Activated naive CD8-positive, alpha-beta T cell treated with anti-CD3 and anti-CD28 coated beads, Interleukin-2, amount 10 ng/mL, durations not matched to agents 7 days and 5 days (primary cell): ENCODE measurements at regions not wholly inside any gene's neighbourhood (a gene's known extent, or its start where the extent isn't known, plus 50 kb on each side); places are given as distances from the start of the nearest gene placed in this dataset.

Source experiments
- ATAC-seq: fragments of 150-1000 bp; cut with Tn5 transposase; one replicate; pipeline ENCODE4 v1.10.0; 2021; ENCODE audit warnings: low read depth, moderate library complexity
- POLR2A ChIA-PET: fragments of 350-600 bp; sonication (Branson Sonifier 250); formaldehyde crosslinking; loops from one replicate; lab custom pipeline; 2021; ENCODE audit warnings: antibody characterized with exemption; lab: Charles Lee
- DNase-seq: peaks from one replicate; pipeline ENCODE4 v3.0.0; 2021
- H3K27ac Mint-ChIP-seq: one replicate; pipeline ENCODE4 v1.8.0; 2022; ENCODE audit warnings: mild to moderate bottlenecking, mixed read lengths
- H3K27me3 Mint-ChIP-seq: one replicate; pipeline ENCODE4 v1.8.0; 2022; ENCODE audit warnings: mild to moderate bottlenecking, moderate library complexity, mixed read lengths
- H3K36me3 Mint-ChIP-seq: one replicate; pipeline ENCODE4 v1.8.0; 2021; ENCODE audit warnings: mild to moderate bottlenecking, mixed read lengths
- H3K4me1 Mint-ChIP-seq: one replicate; pipeline ENCODE4 v1.8.0; 2021; ENCODE audit warnings: mixed read lengths
- H3K4me3 Mint-ChIP-seq: one replicate; pipeline ENCODE4 v1.8.0; 2022; ENCODE audit warnings: mild to moderate bottlenecking, moderate library complexity, mixed read lengths
- H3K9me3 Mint-ChIP-seq: one replicate; pipeline ENCODE4 v1.8.0; 2021; ENCODE audit warnings: mixed read lengths

DNA sequence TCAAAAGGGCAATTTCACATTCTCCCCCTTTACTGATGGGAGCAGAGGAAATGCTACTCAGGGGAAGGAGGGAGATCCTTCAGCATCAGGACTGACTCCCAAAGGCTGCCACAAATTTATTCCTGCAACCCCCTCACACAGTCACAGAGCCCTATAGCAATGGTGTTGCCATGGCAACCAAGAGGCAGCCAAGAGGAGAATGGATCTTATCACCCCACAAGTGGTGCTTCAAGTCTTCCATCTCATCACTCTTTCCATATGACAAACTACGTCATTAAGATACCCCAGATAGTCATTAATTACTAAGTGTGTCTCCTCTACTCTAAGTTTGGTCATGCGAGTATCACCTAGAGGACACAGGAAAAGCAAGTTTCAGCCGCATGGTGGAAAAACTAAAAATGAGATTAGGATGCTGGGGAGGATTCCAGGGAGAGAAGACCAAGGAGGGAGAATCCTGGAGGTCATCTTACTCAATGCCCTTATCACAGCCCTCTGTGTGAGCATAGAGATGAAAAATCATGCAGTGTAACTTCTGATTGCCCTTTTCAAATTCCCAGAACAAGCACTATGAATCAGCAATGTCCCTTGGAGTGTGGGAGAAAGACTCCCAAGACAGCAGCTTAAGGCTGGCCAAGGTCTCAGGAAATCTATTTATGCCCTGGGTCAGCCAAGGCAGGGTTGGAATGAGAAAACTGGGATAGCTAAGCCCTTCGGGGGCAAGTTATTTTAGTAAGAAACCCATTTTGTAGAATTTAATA, 885.7 kb upstream of the KLHL29 start:
- Mint-ChIP-seq H3K27ac (no peak overlapping the region), H3K9me3 (peaks cover 9% of the 10 kb centered on the region), H3K27me3 (no peaks in the 10 kb centered on the region), H3K36me3 (no peaks in the 10 kb centered on the region), H3K4me3 (no peak overlapping the region), H3K4me1 (no peaks in the 10 kb centered on the region)
- ATAC-seq (no peak), DNase-seq (no peak)
- POLR2A ChIA-PET: no interaction called here

DNA sequence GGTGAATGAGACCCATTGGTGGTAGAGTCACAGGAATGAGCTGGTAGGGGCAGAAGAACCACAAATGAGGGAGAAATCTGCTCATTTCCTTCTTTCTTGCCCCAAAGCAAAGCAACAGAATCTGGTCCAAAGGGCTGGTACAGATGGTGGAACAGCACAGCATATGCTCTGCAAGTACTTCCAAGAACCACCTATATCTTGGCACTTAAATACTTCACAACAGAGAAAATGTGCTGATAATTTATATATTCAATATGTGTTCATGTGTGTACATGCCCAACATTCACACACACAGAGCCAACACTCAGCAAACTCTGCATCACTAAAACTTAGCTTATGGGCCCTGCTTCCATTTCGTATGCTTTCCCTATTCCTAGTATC, 884.4 kb upstream of the KLHL29 start:
- Mint-ChIP-seq H3K4me1 (no peaks in the 10 kb centered on the region), H3K9me3 (peaks cover 9% of the 10 kb centered on the region), H3K4me3 (no peak overlapping the region), H3K27ac (no peak overlapping the region), H3K27me3 (no peaks in the 10 kb centered on the region), H3K36me3 (no peaks in the 10 kb centered on the region)
- no peak for DNase-seq
- ATAC-seq: no peak
- POLR2A ChIA-PET: no interaction called here

DNA sequence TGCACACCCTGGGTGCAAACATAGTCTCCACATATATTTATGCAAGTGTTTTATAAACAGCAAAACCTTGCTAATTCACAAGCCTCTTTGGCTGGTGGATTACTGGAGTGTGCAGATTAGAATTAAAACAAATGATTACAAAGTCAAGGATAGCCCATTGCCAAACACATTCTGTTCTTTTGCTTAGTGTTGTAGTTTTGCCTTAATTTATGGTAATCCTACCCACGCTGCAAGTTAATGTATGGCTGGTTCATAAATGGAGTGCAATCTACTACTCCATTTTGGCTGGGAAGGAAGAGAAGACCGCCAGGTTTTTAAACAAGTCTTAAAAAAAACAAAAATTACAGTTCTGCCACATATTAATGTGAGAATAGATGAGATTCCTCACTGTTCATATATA, 883.1 kb upstream of the KLHL29 start:
- Mint-ChIP-seq H3K9me3 (peaks cover 7% of the 10 kb centered on the region), H3K27ac (no peak overlapping the region), H3K4me1 (no peaks in the 10 kb centered on the region), H3K36me3 (no peaks in the 10 kb centered on the region), H3K4me3 (no peak overlapping the region), H3K27me3 (no peaks in the 10 kb centered on the region)
- no peak for ATAC-seq
- POLR2A ChIA-PET: no interaction called here
- DNase-seq: no peak

DNA sequence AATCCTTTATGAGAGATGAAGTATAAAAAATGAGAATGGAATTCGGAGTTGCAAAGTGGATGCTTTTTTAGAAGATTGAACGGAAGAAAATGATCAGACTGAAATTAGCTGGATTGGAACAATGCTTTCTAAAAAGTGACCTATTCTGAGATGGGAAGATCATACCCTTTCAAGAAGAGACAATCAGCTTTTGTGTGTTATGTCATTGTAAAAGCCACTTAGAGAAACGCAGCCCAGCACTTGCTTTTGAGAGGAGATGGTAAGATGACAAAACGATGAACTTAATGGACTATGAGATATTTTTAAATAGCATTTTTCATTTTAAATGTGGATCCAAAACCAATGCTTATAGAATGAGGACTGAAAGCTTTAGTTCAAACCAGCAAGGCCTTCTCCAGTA, 871.4 kb upstream of the KLHL29 start:
- H3K27ac Mint-ChIP-seq: no peak overlapping the region

DNA sequence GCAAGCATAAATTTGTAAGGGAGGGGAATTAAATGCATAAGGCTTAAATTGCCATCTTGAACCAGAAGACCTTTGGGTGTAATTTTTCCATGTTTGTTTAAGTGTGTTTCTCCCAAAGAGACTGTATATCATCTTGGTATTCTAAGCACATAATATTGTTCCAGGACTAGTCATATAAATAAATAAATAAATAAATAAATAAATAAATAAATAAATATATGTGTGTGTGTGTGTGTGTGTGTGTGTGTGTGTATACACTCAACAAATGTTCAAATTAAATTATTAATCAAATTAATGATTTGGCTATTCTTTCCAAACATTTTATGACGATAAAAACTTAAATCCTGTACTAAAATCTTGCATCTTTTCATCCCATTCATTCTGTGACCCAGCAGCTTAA, 867.8 kb upstream of the KLHL29 start:
- POLR2A ChIA-PET: no interaction called here
- no peak for DNase-seq

More for the DNA sequence above, 871.4 kb upstream of the KLHL29 start:
- Mint-ChIP-seq H3K36me3 (no peaks in the 10 kb centered on the region), H3K27me3 (no peaks in the 10 kb centered on the region), H3K4me3 (no peak overlapping the region), H3K4me1 (no peaks in the 10 kb centered on the region), H3K9me3 (peaks cover 3% of the 10 kb centered on the region)
- no peak for ATAC-seq
- POLR2A ChIA-PET: no interaction called here
- no peak for DNase-seq

DNA sequence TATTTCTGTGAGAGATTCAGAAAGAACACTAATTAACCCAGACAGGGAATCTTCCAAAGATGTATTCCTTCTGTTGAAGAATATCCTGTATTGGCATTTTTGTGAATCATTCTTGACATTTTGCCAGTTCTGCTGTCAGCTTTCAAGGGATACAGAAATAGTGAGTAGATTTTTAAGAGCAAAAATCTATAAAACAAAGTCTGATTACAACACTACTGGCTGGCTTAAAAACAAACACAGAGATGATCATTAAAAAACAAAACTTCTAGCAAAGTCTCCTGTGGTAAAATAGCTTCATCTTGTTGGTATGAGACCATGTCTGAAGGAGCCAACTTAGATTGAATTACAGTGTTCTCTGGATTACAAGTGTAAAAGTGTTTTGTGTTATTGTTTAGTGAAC, 866.3 kb upstream of the KLHL29 start:
- Mint-ChIP-seq H3K27me3 (no peaks in the 10 kb centered on the region), H3K4me1 (no peaks in the 10 kb centered on the region), H3K9me3 (peaks cover 2% of the 10 kb centered on the region), H3K4me3 (no peak overlapping the region), H3K36me3 (no peaks in the 10 kb centered on the region), H3K27ac (no peak overlapping the region)
- DNase-seq: no peak
- ATAC-seq: no peak
- POLR2A ChIA-PET: no interaction called here

More for the DNA sequence above, 867.8 kb upstream of the KLHL29 start:
- Mint-ChIP-seq H3K4me3 (no peak overlapping the region), H3K36me3 (no peaks in the 10 kb centered on the region), H3K9me3 (peaks cover 2% of the 10 kb centered on the region), H3K4me1 (no peaks in the 10 kb centered on the region), H3K27me3 (no peaks in the 10 kb centered on the region), H3K27ac (no peak overlapping the region)
- ATAC-seq: no peak

DNA sequence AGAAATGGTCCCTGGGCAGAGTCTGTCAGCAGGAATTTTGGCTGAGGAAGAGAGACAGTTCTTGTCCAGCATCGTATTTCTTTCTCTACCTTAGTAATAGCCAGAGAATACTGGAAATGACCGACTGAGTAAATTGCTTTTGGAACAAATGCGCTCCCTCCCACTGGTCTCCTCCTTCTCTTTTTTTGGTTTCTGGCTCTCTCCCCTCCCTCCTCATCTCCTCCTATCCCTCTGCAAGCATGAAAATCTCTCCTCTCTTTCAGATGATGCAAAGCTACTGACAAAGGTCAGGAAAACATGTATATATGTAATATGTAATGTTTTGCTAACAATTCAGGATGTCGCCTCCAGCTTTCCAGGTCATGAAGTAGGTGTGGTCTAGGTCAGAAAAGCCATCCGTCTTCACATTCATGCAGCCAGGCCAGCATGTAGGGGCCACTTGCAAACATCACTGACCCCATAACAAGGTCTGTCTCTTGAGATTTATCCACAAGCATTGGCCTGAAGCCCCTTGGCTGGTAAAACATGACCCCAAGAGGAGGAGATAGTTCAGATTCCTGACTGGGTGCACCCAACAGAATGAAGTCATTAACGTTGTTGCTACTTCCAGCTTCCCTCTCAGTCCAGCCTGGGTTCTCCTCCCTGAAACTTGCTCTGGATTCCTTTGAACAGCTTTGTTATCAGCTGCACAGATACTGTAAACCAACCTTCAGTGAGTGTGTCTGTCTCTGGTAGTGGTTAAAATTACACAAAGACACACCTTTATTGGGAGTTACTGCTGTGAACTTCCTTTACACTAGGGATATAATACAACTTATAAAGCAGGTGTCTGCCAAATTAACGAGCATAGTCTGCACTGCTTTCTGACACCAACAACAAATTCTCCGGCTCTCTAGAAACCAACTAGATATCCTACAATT, 864.4 kb upstream of the KLHL29 start:
- Mint-ChIP-seq H3K27me3 (no peaks in the 10 kb centered on the region), H3K36me3 (no peaks in the 10 kb centered on the region), H3K4me1 (no peaks in the 10 kb centered on the region), H3K4me3 (no peak overlapping the region), H3K27ac (no peak overlapping the region), H3K9me3 (peaks cover 4% of the 10 kb centered on the region)
- no peak for DNase-seq
- POLR2A ChIA-PET: no interaction called here
- ATAC-seq: no peak

DNA sequence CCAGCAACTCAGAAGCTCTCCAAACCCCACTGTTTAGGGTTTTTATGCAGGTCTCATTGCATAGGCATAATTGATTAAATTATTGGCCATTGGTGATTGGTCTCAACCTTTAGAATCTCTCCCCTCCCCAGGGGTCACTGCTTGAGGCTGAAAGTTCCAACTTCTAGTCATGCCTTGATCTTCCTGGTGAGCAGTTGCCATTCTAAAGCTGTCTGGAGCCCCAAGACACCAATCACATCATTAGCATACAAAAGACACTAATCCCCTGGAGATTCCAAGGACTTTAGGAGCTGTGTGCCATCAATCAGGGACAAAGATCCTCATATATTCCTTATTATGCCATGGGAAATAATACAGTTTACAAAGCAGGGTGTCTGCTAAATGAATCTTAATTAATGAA, 863.4 kb upstream of the KLHL29 start:
- Mint-ChIP-seq H3K4me1 (no peaks in the 10 kb centered on the region), H3K4me3 (no peak overlapping the region)

DNA sequence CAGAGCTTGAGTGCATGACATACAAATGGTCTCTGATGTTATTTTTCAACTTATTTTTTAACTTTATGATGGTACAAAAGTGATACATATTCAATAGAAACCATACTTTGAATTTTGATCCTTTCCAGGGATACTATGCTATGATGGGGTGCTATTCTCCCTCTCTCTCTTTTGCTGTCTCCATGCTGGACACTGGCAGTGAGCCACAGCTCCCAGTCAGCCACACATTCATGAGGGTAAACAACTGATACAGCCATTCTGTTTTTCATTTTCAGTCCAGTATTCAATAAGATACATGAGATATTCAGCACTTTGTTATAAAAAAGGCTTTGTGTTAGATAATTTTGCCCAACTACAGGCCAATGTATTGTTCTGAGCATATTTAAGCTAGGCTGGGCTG, 859.3 kb upstream of the KLHL29 start:
- Mint-ChIP-seq H3K27me3 (no peaks in the 10 kb centered on the region), H3K4me3 (no peak overlapping the region), H3K4me1 (no peaks in the 10 kb centered on the region), H3K9me3 (peaks cover 5% of the 10 kb centered on the region), H3K36me3 (no peaks in the 10 kb centered on the region), H3K27ac (no peak overlapping the region)
- no peak for DNase-seq
- POLR2A ChIA-PET: no interaction called here
- no peak for ATAC-seq

More for the DNA sequence above, 863.4 kb upstream of the KLHL29 start:
- Mint-ChIP-seq H3K36me3 (no peaks in the 10 kb centered on the region), H3K27me3 (no peaks in the 10 kb centered on the region), H3K27ac (no peak overlapping the region), H3K9me3 (peaks cover 4% of the 10 kb centered on the region)
- POLR2A ChIA-PET: no interaction called here
- DNase-seq (no peak), ATAC-seq (no peak)

DNA sequence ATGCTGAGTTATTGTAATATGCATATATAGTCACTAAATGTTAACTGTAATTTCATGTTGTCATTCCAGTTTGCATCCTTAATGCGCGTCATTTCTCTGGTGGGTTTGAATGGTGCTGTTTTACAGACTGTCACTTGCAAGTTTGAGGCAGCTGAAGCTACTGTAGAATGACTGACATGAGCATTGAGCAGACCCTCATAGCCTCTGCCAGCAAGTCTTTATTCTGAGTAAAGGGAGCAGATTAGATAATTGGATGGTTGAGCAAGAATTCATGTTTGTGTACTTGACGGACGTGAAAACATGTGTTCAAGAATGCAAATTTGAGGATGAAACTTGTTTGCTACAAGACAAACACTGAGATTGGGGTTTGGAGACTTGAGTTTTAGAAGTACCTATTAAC, 854.8 kb upstream of the KLHL29 start:
- ATAC-seq (no peak), DNase-seq (no peak)
- no peak overlapping the region for H3K4me3 Mint-ChIP-seq
- POLR2A ChIA-PET: no interaction called here
- no peaks in the 10 kb centered on the region for H3K4me1 Mint-ChIP-seq
- no peaks in the 10 kb centered on the region for H3K27me3 Mint-ChIP-seq
- no peaks in the 10 kb centered on the region for H3K36me3 Mint-ChIP-seq
- H3K9me3 Mint-ChIP-seq: peaks cover 4% of the 10 kb centered on the region
- H3K27ac Mint-ChIP-seq: no peak overlapping the region

DNA sequence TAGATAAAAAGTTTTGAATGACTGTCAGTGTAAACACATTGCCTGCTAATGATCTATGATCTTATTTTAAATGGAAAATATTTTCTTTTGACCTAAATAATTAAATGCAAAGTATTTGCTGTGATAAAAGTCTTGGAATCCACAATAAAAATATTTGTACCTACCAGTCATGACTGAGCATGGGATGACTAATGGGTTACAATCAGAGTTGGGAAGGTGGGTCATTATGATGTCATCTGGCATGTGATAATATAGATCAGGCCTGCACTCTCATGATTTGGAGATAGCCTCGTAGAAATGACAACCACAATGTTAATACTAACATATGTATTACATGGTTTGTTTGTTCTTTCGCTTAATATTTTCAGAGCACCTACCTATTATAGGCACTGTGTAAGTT, 848.8 kb upstream of the KLHL29 start:
- ATAC-seq: no peak
- POLR2A ChIA-PET: no interaction called here
- no peaks in the 10 kb centered on the region for H3K27me3 Mint-ChIP-seq

DNA sequence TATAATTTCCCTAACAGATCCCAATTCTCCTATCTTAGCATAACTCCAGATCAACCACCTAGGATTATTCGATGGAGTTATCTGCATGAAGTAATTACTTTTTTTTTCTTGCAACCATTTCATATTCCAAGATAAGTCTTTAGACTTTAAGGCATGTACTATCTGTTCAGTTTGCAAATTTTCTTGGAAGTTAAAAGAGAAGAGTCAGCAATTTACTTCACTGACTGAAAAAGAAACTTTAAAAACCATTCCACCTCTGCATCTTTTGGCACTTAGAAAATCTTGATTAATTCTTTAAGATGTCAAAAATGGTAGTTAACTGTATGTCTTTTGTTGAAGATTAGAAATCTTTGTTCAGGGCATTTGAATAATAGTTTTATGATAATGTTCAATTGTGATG, 830.5 kb upstream of the KLHL29 start:
- ATAC-seq (no peak), DNase-seq (no peak)
- peaks cover 2% of the 10 kb centered on the region for H3K9me3 Mint-ChIP-seq
- no peaks in the 10 kb centered on the region for H3K27me3 Mint-ChIP-seq
- H3K4me3 Mint-ChIP-seq: no peak overlapping the region
- no peaks in the 10 kb centered on the region for H3K4me1 Mint-ChIP-seq
- POLR2A ChIA-PET: no interaction called here
- no peaks in the 10 kb centered on the region for H3K36me3 Mint-ChIP-seq
- H3K27ac Mint-ChIP-seq: no peak overlapping the region

More for the DNA sequence above, 848.8 kb upstream of the KLHL29 start:
- no peak overlapping the region for H3K27ac Mint-ChIP-seq
- no peaks in the 10 kb centered on the region for H3K36me3 Mint-ChIP-seq
- no peak overlapping the region for H3K4me3 Mint-ChIP-seq
- DNase-seq: no peak
- H3K9me3 Mint-ChIP-seq: peaks cover 4% of the 10 kb centered on the region
- no peaks in the 10 kb centered on the region for H3K4me1 Mint-ChIP-seq

DNA sequence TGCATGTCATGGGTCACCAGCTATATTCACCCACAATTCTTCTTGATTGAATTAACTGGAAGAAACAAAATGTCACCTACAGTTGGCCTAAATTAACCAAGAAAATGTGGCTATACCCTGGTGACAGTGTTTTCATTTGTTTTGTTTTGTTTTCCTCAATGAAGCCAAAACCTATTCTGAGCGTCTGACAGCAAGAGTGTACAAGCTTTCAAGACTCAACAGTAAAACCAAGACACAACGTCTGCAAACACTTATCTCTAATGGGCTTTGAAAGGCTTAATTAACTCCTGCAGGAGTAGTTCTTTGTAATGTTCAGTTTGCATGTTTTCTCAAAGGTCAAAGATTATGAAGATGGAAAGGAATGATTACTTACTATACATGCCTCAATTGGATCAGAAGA, 827.6 kb upstream of the KLHL29 start:
- Mint-ChIP-seq H3K36me3 (no peaks in the 10 kb centered on the region), H3K27me3 (no peaks in the 10 kb centered on the region), H3K4me1 (no peaks in the 10 kb centered on the region), H3K9me3 (peaks cover 2% of the 10 kb centered on the region), H3K4me3 (no peak overlapping the region), H3K27ac (no peak overlapping the region)
- no peak for ATAC-seq
- POLR2A ChIA-PET: no interaction called here
- no peak for DNase-seq

DNA sequence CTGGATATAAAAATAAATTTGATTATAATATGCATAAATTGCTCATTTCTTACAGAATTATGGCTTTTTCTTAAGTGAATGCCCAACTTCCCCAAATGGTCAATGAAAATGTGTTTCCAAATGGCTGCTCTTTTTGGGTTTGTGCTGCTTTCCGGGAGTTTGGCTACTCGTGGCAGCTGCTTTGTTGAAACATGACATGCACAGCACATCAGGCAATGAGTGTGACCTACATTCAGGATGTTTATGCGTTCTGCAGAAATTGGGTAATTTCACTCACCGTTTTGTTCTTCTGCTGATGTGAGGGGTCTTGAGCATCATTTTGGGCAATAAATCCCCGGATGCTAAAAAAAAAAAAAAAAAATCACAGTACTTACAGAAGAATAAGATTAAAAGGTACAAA, 825.0 kb upstream of the KLHL29 start:
- H3K4me3 Mint-ChIP-seq: no peak overlapping the region
- H3K9me3 Mint-ChIP-seq: peaks cover 2% of the 10 kb centered on the region
- no peaks in the 10 kb centered on the region for H3K4me1 Mint-ChIP-seq
- DNase-seq: no peak
- no peaks in the 10 kb centered on the region for H3K27me3 Mint-ChIP-seq
- ATAC-seq: no peak
- H3K36me3 Mint-ChIP-seq: no peaks in the 10 kb centered on the region
- POLR2A ChIA-PET: no interaction called here
- no peak overlapping the region for H3K27ac Mint-ChIP-seq
